ENCODE measurements at regions not wholly inside any gene's neighbourhood (a gene's known extent, or its start where the extent isn't known, plus 50 kb on each side); places are given as distances from the start of the nearest gene placed in this dataset.
"Not testable (repeated sequence)": the region's sequence is repeated elsewhere in the genome, so short reads cannot be mapped to it uniquely, and the experiment has no call there.

DNA sequence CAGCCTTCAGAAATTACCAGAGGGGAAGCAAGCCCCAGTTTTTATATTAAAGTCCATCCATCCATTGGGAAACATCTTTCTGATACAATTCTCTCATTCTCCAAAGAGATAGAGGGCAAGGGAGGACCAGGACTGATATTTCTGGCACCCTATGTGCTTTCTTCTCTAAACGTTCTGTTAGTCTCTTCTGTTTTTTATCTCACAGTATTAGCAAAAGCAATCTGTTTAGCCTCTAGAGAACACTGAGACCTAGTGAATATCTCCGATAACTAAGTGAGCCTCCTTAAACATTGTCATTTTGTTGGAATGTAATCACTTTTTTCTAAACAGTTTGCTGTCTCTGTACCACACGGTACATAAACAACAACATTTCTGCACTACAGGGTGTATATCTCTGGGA lies 464.6 kb downstream of the JRKL start:
- H3F3A ChIP-seq (ENCODE audit: insufficient read depth, low read length), result no peaks in the 10 kb centered on the region

DNA sequence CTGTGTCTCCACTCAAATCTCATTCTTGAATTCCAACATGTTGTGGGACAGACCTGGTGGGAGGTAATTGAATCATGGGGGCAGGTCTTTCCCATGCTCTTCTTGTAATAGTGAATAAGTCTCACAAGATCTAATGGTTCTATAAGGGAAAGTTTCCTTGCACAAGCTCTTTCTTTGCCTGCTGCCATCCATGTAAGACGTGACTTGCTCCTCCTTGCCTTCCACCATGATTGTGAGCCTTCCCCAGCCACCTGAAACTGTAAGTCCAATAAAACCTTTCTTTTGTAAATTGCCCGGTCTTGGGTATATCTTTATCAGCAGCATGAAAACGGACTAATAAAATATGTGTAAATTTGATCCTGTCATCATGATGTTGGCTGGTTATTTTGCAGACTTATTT lies 471.9 kb downstream of the JRKL start:
- H3K27me3 ChIP-seq (ENCODE audit: insufficient read depth, low read length); H3K4me3 ChIP-seq (ENCODE audit: low read depth, low read length, poor library complexity, severe bottlenecking); H3F3A ChIP-seq (ENCODE audit: insufficient read depth, low read length); H3K4me2 ChIP-seq (ENCODE audit: low read length); H3K9me2 ChIP-seq (ENCODE audit: low read depth, low read length); H3K4me1 ChIP-seq (ENCODE audit: insufficient read depth, low read length, severe bottlenecking); H3K9me3 ChIP-seq (ENCODE audit: low read length); H3K36me3 ChIP-seq (ENCODE audit: insufficient read depth, low read length); H3K79me2 ChIP-seq (ENCODE audit: insufficient read depth, low read length); H3K9ac ChIP-seq (ENCODE audit: low read length); H4K20me1 ChIP-seq (ENCODE audit: insufficient read depth, low read length); H3K27ac ChIP-seq (ENCODE audit: low read depth, low read length, poor library complexity, severe bottlenecking); H2AFZ ChIP-seq (ENCODE audit: low read length): not testable (repeated sequence)

More for the DNA sequence above, 464.6 kb downstream of the JRKL start:
- Histone ChIP-seq H3K4me1 (ENCODE audit: insufficient read depth, low read length, severe bottlenecking) (no peaks in the 10 kb centered on the region), H2AFZ (ENCODE audit: low read length) (no peak overlapping the region), H3K4me2 (ENCODE audit: low read length) (no peak overlapping the region), H3K9me3 (ENCODE audit: low read length) (no peaks in the 10 kb centered on the region), H3K79me2 (ENCODE audit: insufficient read depth, low read length) (no peaks in the 10 kb centered on the region), H3K27me3 (ENCODE audit: insufficient read depth, low read length) (no peaks in the 10 kb centered on the region), H4K20me1 (ENCODE audit: insufficient read depth, low read length) (no peaks in the 10 kb centered on the region), H3K27ac (ENCODE audit: low read depth, low read length, poor library complexity, severe bottlenecking) (no peak overlapping the region), H3K9me2 (ENCODE audit: low read depth, low read length) (no peaks in the 10 kb centered on the region), H3K36me3 (ENCODE audit: insufficient read depth, low read length) (no peaks in the 10 kb centered on the region), H3K4me3 (ENCODE audit: low read depth, low read length, poor library complexity, severe bottlenecking) (no peak overlapping the region), H3K9ac (ENCODE audit: low read length) (no peak overlapping the region)
- no peak for TF ChIP-seq EZH2 (IDR thresholded peaks at IDR 0.05; ENCODE audit: borderline replicate concordance, low read length)
- TF ChIP-seq, protein P1, sequence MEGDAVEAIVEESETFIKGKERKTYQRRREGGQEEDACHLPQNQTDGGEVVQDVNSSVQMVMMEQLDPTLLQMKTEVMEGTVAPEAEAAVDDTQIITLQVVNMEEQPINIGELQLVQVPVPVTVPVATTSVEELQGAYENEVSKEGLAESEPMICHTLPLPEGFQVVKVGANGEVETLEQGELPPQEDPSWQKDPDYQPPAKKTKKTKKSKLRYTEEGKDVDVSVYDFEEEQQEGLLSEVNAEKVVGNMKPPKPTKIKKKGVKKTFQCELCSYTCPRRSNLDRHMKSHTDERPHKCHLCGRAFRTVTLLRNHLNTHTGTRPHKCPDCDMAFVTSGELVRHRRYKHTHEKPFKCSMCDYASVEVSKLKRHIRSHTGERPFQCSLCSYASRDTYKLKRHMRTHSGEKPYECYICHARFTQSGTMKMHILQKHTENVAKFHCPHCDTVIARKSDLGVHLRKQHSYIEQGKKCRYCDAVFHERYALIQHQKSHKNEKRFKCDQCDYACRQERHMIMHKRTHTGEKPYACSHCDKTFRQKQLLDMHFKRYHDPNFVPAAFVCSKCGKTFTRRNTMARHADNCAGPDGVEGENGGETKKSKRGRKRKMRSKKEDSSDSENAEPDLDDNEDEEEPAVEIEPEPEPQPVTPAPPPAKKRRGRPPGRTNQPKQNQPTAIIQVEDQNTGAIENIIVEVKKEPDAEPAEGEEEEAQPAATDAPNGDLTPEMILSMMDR (IDR thresholded peaks at IDR 0.05; ENCODE audit: low read length), result no peak

DNA sequence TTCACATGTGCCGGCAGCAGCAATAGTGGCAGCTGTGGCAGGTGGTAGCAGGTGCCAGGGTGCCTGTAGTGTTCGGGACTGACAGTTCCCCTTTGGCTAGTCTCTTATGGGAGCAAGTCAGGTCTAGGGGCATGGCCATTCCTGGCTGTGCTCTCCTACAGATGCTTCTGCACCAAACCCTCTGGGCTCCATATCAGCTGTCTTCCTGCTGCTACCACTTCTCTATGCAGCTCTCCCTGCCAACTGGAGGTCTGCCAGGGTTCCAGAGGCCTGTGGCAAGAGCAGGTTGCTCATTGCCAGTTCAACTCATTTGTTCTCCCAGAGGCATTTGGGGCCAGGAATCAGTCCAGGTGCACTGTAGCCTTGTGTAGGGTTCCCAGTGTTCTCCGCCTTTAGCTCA lies 473.7 kb downstream of the JRKL start:
- no peaks in the 10 kb centered on the region for H3K27me3 ChIP-seq (ENCODE audit: insufficient read depth, low read length)
- H3K9me2 ChIP-seq (ENCODE audit: low read depth, low read length), result no peaks in the 10 kb centered on the region
- no peaks in the 10 kb centered on the region for H3K4me1 ChIP-seq (ENCODE audit: insufficient read depth, low read length, severe bottlenecking)
- H3K27ac ChIP-seq (ENCODE audit: low read depth, low read length, poor library complexity, severe bottlenecking), result no peak overlapping the region
- no peaks in the 10 kb centered on the region for H4K20me1 ChIP-seq (ENCODE audit: insufficient read depth, low read length)
- no peak overlapping the region for H3K4me2 ChIP-seq (ENCODE audit: low read length)
- no peak overlapping the region for H2AFZ ChIP-seq (ENCODE audit: low read length)
- no peaks in the 10 kb centered on the region for H3K9me3 ChIP-seq (ENCODE audit: low read length)
- no peak overlapping the region for H3K9ac ChIP-seq (ENCODE audit: low read length)
- no peaks in the 10 kb centered on the region for H3F3A ChIP-seq (ENCODE audit: insufficient read depth, low read length)
- TF ChIP-seq EZH2 (IDR thresholded peaks at IDR 0.05; ENCODE audit: borderline replicate concordance, low read length), result no peak
- TF ChIP-seq, protein P1 (IDR thresholded peaks at IDR 0.05; ENCODE audit: low read length), result no peak
- no peaks in the 10 kb centered on the region for H3K36me3 ChIP-seq (ENCODE audit: insufficient read depth, low read length)
- no peaks in the 10 kb centered on the region for H3K79me2 ChIP-seq (ENCODE audit: insufficient read depth, low read length)
- H3K4me3 ChIP-seq (ENCODE audit: low read depth, low read length, poor library complexity, severe bottlenecking), result no peak overlapping the region

DNA sequence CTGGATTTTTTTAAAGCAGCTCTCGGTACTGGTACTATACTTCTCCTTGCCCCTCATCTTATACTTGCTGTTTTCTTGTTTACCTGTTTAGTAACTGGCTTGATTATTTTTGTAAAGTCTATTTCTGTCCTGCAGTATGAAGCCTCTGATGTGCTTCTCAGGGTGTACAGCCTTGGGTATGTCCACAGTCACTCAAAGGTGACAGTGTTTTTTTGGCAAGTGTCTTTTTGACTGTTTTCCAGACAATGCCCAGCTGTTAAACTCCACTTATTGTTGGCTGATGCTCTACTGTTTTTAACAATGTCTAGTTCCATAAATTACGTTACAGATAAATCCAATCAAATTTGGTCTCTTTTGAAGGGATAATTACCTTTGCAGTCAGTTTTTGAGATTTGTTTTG lies 475.2 kb downstream of the JRKL start:
- H2AFZ ChIP-seq (ENCODE audit: low read length), result no peak overlapping the region
- no peak overlapping the region for H3K9ac ChIP-seq (ENCODE audit: low read length)
- H3K36me3 ChIP-seq (ENCODE audit: insufficient read depth, low read length), result no peaks in the 10 kb centered on the region
- H3K9me3 ChIP-seq (ENCODE audit: low read length), result no peaks in the 10 kb centered on the region
- no peak overlapping the region for H3K4me3 ChIP-seq (ENCODE audit: low read depth, low read length, poor library complexity, severe bottlenecking)
- no peaks in the 10 kb centered on the region for H3K4me1 ChIP-seq (ENCODE audit: insufficient read depth, low read length, severe bottlenecking)
- H3K4me2 ChIP-seq (ENCODE audit: low read length), result no peak overlapping the region
- no peaks in the 10 kb centered on the region for H3K9me2 ChIP-seq (ENCODE audit: low read depth, low read length)
- no peaks in the 10 kb centered on the region for H3K27me3 ChIP-seq (ENCODE audit: insufficient read depth, low read length)
- no peaks in the 10 kb centered on the region for H3F3A ChIP-seq (ENCODE audit: insufficient read depth, low read length)
- no peak overlapping the region for H3K27ac ChIP-seq (ENCODE audit: low read depth, low read length, poor library complexity, severe bottlenecking)
- no peak for TF ChIP-seq EZH2 (IDR thresholded peaks at IDR 0.05; ENCODE audit: borderline replicate concordance, low read length)
- TF ChIP-seq, protein P1 (IDR thresholded peaks at IDR 0.05; ENCODE audit: low read length), result no peak
- H3K79me2 ChIP-seq (ENCODE audit: insufficient read depth, low read length), result no peaks in the 10 kb centered on the region
- no peaks in the 10 kb centered on the region for H4K20me1 ChIP-seq (ENCODE audit: insufficient read depth, low read length)
